ENCODE measurements at regions not wholly inside any gene's neighbourhood (a gene's known extent, or its start where the extent isn't known, plus 50 kb on each side); places are given as distances from the start of the nearest gene placed in this dataset.

DNA sequence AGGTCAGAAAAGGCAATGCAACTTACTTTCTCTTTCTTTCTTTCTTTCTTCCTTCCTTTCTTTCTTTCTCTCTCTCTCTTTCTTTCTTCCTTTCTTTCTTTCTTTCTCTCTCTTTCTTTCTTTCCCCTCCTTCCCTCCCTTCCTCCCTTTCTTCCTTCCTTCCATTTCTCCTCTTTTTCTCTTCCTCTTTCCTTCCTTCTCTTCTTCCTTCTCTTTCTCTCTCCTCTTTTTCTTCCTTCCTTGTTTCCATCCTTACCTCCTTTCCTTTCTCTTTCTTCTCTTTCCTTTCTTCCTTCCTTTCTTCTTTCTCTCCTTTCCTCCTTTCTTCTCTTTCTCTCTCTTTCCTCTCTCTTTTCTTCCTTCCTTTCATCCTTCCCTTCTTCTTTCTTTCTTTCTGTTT lies 819.8 kb upstream of the SOX9 start:
- no peak overlapping the region for H3K9ac ChIP-seq (ENCODE audit: low read depth, low read length)
- no peak overlapping the region for H3K4me2 ChIP-seq (ENCODE audit: low read depth, low read length)
- no peak overlapping the region for H3K14ac ChIP-seq (replicated peaks; ENCODE audit: low read depth, low read length)
- H2BK5ac ChIP-seq (ENCODE audit: low read depth, low read length, poor library complexity, severe bottlenecking) = no peak overlapping the region
- no peak overlapping the region for H4K91ac ChIP-seq (ENCODE audit: insufficient read depth, low read depth, low read length)
- H3K18ac ChIP-seq (ENCODE audit: low read depth, low read length) = no peak overlapping the region
- dilution Hi-C loops (cut with HindIII; ENCODE audit: low sequenced_read_pairs, unreplicated experiment) (no loop called here), in situ Hi-C loops (cut with MboI; ENCODE audit: low sequenced_read_pairs) (no loop called here), intact Hi-C loops (cut with micrococcal nuclease) (no loop called here)
- H3K9me1 ChIP-seq (ENCODE audit: insufficient read depth, low read length) = no peaks in the 10 kb centered on the region
- no peak overlapping the region for H2BK20ac ChIP-seq (ENCODE audit: low read depth, low read length)
- H3K27ac ChIP-seq (ENCODE audit: insufficient read depth, low read length) = no peak overlapping the region
- H4K20me1 ChIP-seq (ENCODE audit: insufficient read depth, low read length) = no peaks in the 10 kb centered on the region
- no peak overlapping the region for H4K5ac ChIP-seq (ENCODE audit: low read depth, low read length)
- H3K56ac ChIP-seq (ENCODE audit: extremely low read depth, insufficient read depth, low read length) = no peak overlapping the region
- no peak for TF ChIP-seq BHLHE40 (IDR thresholded peaks at IDR 0.05; ENCODE audit: low read depth, low read length)
- no peaks in the 10 kb centered on the region for H3K79me1 ChIP-seq (ENCODE audit: low read depth in 1 of 2, low read length in 2 of 2)
- H2AK9ac ChIP-seq (replicated peaks; ENCODE audit: low read depth, low read length, poor library complexity) = no peak overlapping the region
- DNase-seq = no peak
- H3K4me1 ChIP-seq (ENCODE audit: control insufficient read depth, insufficient read depth, low read length) = no peaks in the 10 kb centered on the region
- no peak overlapping the region for H2AFZ ChIP-seq (replicated peaks; ENCODE audit: low read length, poor library complexity)
- no peak overlapping the region for H4K8ac ChIP-seq (ENCODE audit: low read depth in 2 of 2, low read length in 2 of 2)
- POLR2A ChIA-PET (ENCODE audit: unreplicated experiment) = no interaction called here
- ATAC-seq (ENCODE audit: low read depth) = no peak
- CTCF ChIA-PET = no interaction called here
- H3K4me3 ChIP-seq (ENCODE audit: insufficient read depth, low read depth, low read length) = no peak overlapping the region
- H3K4ac ChIP-seq (ENCODE audit: low read depth, low read length) = no peak overlapping the region
- no peaks in the 10 kb centered on the region for H3K36me3 ChIP-seq (ENCODE audit: control insufficient read depth, insufficient read depth, low read length)
- no peak overlapping the region for H2BK15ac ChIP-seq (ENCODE audit: low read depth, low read length)
- no peak overlapping the region for H2AK5ac ChIP-seq (ENCODE audit: low read depth, low read length)
- H3K27me3 ChIP-seq (ENCODE audit: control insufficient read depth, insufficient read depth, low read length) = no peaks in the 10 kb centered on the region
- no peak overlapping the region for H2BK120ac ChIP-seq (ENCODE audit: low read depth, low read length)
- BruUV-seq (replicated peaks) = no TSS peak
- H3K23ac ChIP-seq (ENCODE audit: low read depth, low read length) = no peak overlapping the region
- H3K9me3 ChIP-seq (ENCODE audit: control insufficient read depth, insufficient read depth, low read length) = 0 out of 2 replicates have a peak, but pooled peaks cover 2% of the 10 kb centered on the region

Measured in IMR-90 (cell line).